ENCODE measurements at regions not wholly inside any gene's neighbourhood (a gene's known extent, or its start where the extent isn't known, plus 50 kb on each side); places are given as distances from the start of the nearest gene placed in this dataset.

GRCh38 chr14:104367866-104368750 is 211.5 kb upstream of the C14orf180 start:
- H3K27ac Mint-ChIP-seq = no peak overlapping the region
- ATAC-seq (ENCODE audit: low read depth) = no peak
- H3K4me1 Mint-ChIP-seq = no peaks in the 10 kb centered on the region
- no peak overlapping the region for H3K4me3 ChIP-seq (ENCODE audit: control extremely low read depth in 1 of 5, extremely low read depth in 1 of 5, insufficient read depth in 1 of 5, low read depth in 2 of 5, low read length in 4 of 5)
- H3K9ac ChIP-seq (ENCODE audit: low read length) = no peak overlapping the region
- ChIA-PET CTCF (interaction anchor here (0.7 kb wide), 1 partner anchor 238 kb away, joined by 5 read pairs; no protein-coding TSS in a partner anchor), POLR2A (no interaction called here)
- H3K4me3 Mint-ChIP-seq = no peak overlapping the region
- H3K9me3 ChIP-seq (ENCODE audit: control extremely low read depth in 1 of 3, control insufficient read depth in 2 of 3, insufficient read depth in 1 of 3, low read length in 2 of 3) = peaks cover 0 to 24% (median 0%) of the 10 kb centered on the region in 3 donors
- DNase-seq = no peak
- no peaks in the 10 kb centered on the region for H3K9me3 Mint-ChIP-seq (ENCODE audit: insufficient read depth)
- H3K79me2 ChIP-seq (ENCODE audit: control insufficient read depth, insufficient read depth, low read length) = no peaks in the 10 kb centered on the region
- no peaks in the 10 kb centered on the region for H3K36me3 ChIP-seq (replicated peaks in 1 of 2; ENCODE audit: control extremely low read depth in 1 of 2, control insufficient read depth in 1 of 2, extremely low read depth in 1 of 2, insufficient read depth in 2 of 2, low read length in 1 of 2)
- TF ChIP-seq EZH2 (IDR thresholded peaks at IDR 0.05; ENCODE audit: borderline replicate concordance, insufficient read depth, low read depth, low read length, poor library complexity, severe bottlenecking) (no peak), CTCF (IDR thresholded peaks at IDR 0.05) (no peak)
- H3K27me3 ChIP-seq (replicated peaks in 1 of 4; ENCODE audit: control extremely low read depth in 1 of 4, control insufficient read depth in 3 of 4, insufficient read depth in 4 of 4, low read length in 3 of 4) = no peaks in the 10 kb centered on the region
- H3K27me3 Mint-ChIP-seq = peaks cover 3% of the 10 kb centered on the region
- H3K4me1 ChIP-seq (ENCODE audit: control insufficient read depth in 2 of 2, insufficient read depth in 2 of 2, low read length in 2 of 2) = no peaks in the 10 kb centered on the region
- no peak overlapping the region for H3K4me2 ChIP-seq (replicated peaks; ENCODE audit: low read depth, low read length, poor library complexity, severe bottlenecking)
- WGBS (ENCODE audit: insufficient coverage) = 92% methylated on average over 36 of the region's 36 CpGs
- no peak overlapping the region for H3K27ac ChIP-seq (ENCODE audit: low read length in 2 of 2)
- no peaks in the 10 kb centered on the region for H4K20me1 ChIP-seq (ENCODE audit: control insufficient read depth, insufficient read depth, low read length, poor library complexity, severe bottlenecking)
- H2AFZ ChIP-seq (ENCODE audit: insufficient read depth, low read depth, low read length, poor library complexity, severe bottlenecking) = no peak overlapping the region
- intact Hi-C loops (cut with micrococcal nuclease) = no loop called here

- H3K27ac ChIP-seq (ENCODE audit: low read length in 2 of 2) = no peak overlapping the region
- no peaks in the 10 kb centered on the region for H3K4me1 Mint-ChIP-seq
- ChIA-PET CTCF (interaction anchor here (0.7 kb wide), 1 partner anchor 239 kb away, joined by 5 read pairs; no protein-coding TSS in a partner anchor), POLR2A (no interaction called here)
- H3K9me3 ChIP-seq (ENCODE audit: control extremely low read depth in 1 of 3, control insufficient read depth in 2 of 3, insufficient read depth in 1 of 3, low read length in 2 of 3) = peaks cover 0 to 24% (median 0%) of the 10 kb centered on the region in 3 donors
- H2AFZ ChIP-seq (ENCODE audit: insufficient read depth, low read depth, low read length, poor library complexity, severe bottlenecking) = no peak overlapping the region
- H3K4me3 ChIP-seq (ENCODE audit: control extremely low read depth in 1 of 5, extremely low read depth in 1 of 5, insufficient read depth in 1 of 5, low read depth in 2 of 5, low read length in 4 of 5) = no peak overlapping the region
- peaks cover 3% of the 10 kb centered on the region for H3K27me3 Mint-ChIP-seq
- no peak overlapping the region for H3K9ac ChIP-seq (ENCODE audit: low read length)
- no peaks in the 10 kb centered on the region for H3K9me3 Mint-ChIP-seq (ENCODE audit: insufficient read depth)
- intact Hi-C loops (cut with micrococcal nuclease) = no loop called here
- no peaks in the 10 kb centered on the region for H3K79me2 ChIP-seq (ENCODE audit: control insufficient read depth, insufficient read depth, low read length)
- TF ChIP-seq CTCF (IDR thresholded peaks at IDR 0.05) = no peak
- no peak for TF ChIP-seq EZH2 (IDR thresholded peaks at IDR 0.05; ENCODE audit: borderline replicate concordance, insufficient read depth, low read depth, low read length, poor library complexity, severe bottlenecking)
- H4K20me1 ChIP-seq (ENCODE audit: control insufficient read depth, insufficient read depth, low read length, poor library complexity, severe bottlenecking) = no peaks in the 10 kb centered on the region
- WGBS (ENCODE audit: insufficient coverage) = 82% methylated on average over 8 of the region's 9 CpGs
- H3K4me2 ChIP-seq (replicated peaks; ENCODE audit: low read depth, low read length, poor library complexity, severe bottlenecking) = no peak overlapping the region
- no peaks in the 10 kb centered on the region for H3K4me1 ChIP-seq (ENCODE audit: control insufficient read depth in 2 of 2, insufficient read depth in 2 of 2, low read length in 2 of 2)
- DNase-seq (no peak), ATAC-seq (ENCODE audit: low read depth) (no peak)
- no peaks in the 10 kb centered on the region for H3K27me3 ChIP-seq (replicated peaks in 1 of 4; ENCODE audit: control extremely low read depth in 1 of 4, control insufficient read depth in 3 of 4, insufficient read depth in 4 of 4, low read length in 3 of 4)
- no peak overlapping the region for H3K4me3 Mint-ChIP-seq
- no peak overlapping the region for H3K27ac Mint-ChIP-seq
- H3K36me3 ChIP-seq (replicated peaks in 1 of 2; ENCODE audit: control extremely low read depth in 1 of 2, control insufficient read depth in 1 of 2, extremely low read depth in 1 of 2, insufficient read depth in 2 of 2, low read length in 1 of 2) = no peaks in the 10 kb centered on the region
Observed at GRCh38 chr14:104368751-104369100, 210.8 kb upstream of the C14orf180 start.
